ENCODE measurements at regions not wholly inside any gene's neighbourhood (a gene's known extent, or its start where the extent isn't known, plus 50 kb on each side); places are given as distances from the start of the nearest gene placed in this dataset.
A peak's percentile ranks its signal among the peaks of the same experiment; 100 is the strongest.

- FAIRE-seq, result no peak
Observed at GRCh38 chr6:150670311-150670710, 70.6 kb downstream of the PLEKHG1 start.

GRCh38 chr6:150672800-150673199 lies 73.1 kb downstream of the PLEKHG1 start:
- DNase-seq (ENCODE audit: insufficient read length, low spot score), result no peak
- no peak for FAIRE-seq
- no peak for TF ChIP-seq POLR2A (IDR thresholded peaks at IDR 0.05; ENCODE audit: low read depth, low read length)

More at GRCh38 chr6:150670311-150670710, 70.6 kb downstream of the PLEKHG1 start:
- DNase-seq (ENCODE audit: insufficient read length, low spot score), result no peak
- TF ChIP-seq POLR2A (IDR thresholded peaks at IDR 0.05; ENCODE audit: low read depth, low read length), result no peak

GRCh38 chr6:150673720-150674346 lies 74.1 kb downstream of the PLEKHG1 start:
- no peak for TF ChIP-seq POLR2A (IDR thresholded peaks at IDR 0.05; ENCODE audit: low read depth, low read length)
- FAIRE-seq (no peak), DNase-seq (ENCODE audit: insufficient read length, low spot score) (no peak)

- no peak for FAIRE-seq
- no peak for TF ChIP-seq POLR2A (IDR thresholded peaks at IDR 0.05; ENCODE audit: low read depth, low read length)
- no peak for DNase-seq (ENCODE audit: insufficient read length, low spot score)
Observed at GRCh38 chr6:150676344-150676743, 76.7 kb downstream of the PLEKHG1 start.

- TF ChIP-seq POLR2A (IDR thresholded peaks at IDR 0.05; ENCODE audit: low read depth, low read length), result no peak
- FAIRE-seq (no peak), DNase-seq (ENCODE audit: insufficient read length, low spot score) (no peak)
Observed at GRCh38 chr6:150676772-150677171, 77.1 kb downstream of the PLEKHG1 start.

- DNase-seq (ENCODE audit: insufficient read length, low spot score) (no peak), FAIRE-seq (no peak)
- TF ChIP-seq POLR2A (IDR thresholded peaks at IDR 0.05; ENCODE audit: low read depth, low read length), result no peak
Observed at GRCh38 chr6:150680510-150680909, 80.8 kb downstream of the PLEKHG1 start.

GRCh38 chr6:150681578-150682395 lies 82.1 kb downstream of the PLEKHG1 start:
- DNase-seq (ENCODE audit: insufficient read length, low spot score) (no peak), FAIRE-seq (no peak)
- TF ChIP-seq POLR2A (IDR thresholded peaks at IDR 0.05; ENCODE audit: low read depth, low read length), result no peak

- TF ChIP-seq POLR2A (IDR thresholded peaks at IDR 0.05; ENCODE audit: low read depth, low read length), result no peak
- DNase-seq (ENCODE audit: insufficient read length, low spot score) (no peak), FAIRE-seq (no peak)
Observed at GRCh38 chr6:150683320-150683719, 83.6 kb downstream of the PLEKHG1 start.

- FAIRE-seq (no peak), DNase-seq (ENCODE audit: insufficient read length, low spot score) (no peak)
- TF ChIP-seq POLR2A (IDR thresholded peaks at IDR 0.05; ENCODE audit: low read depth, low read length), result no peak
Observed at GRCh38 chr6:150684161-150684560, 84.5 kb downstream of the PLEKHG1 start.

GRCh38 chr6:150684714-150685459 lies 85.2 kb downstream of the PLEKHG1 start:
- DNase-seq (ENCODE audit: insufficient read length, low spot score), result no peak
- FAIRE-seq, result no peak
- TF ChIP-seq POLR2A (IDR thresholded peaks at IDR 0.05; ENCODE audit: low read depth, low read length), result no peak

GRCh38 chr6:150685860-150686259 lies 86.2 kb downstream of the PLEKHG1 start:
- FAIRE-seq (no peak), DNase-seq (ENCODE audit: insufficient read length, low spot score) (peak; percentile 36)
- no peak for TF ChIP-seq POLR2A (IDR thresholded peaks at IDR 0.05; ENCODE audit: low read depth, low read length)

GRCh38 chr6:150686566-150686965 lies 86.9 kb downstream of the PLEKHG1 start:
- DNase-seq (ENCODE audit: insufficient read length, low spot score) (no peak), FAIRE-seq (no peak)
- no peak for TF ChIP-seq POLR2A (IDR thresholded peaks at IDR 0.05; ENCODE audit: low read depth, low read length)

GRCh38 chr6:150687508-150687907 lies 87.8 kb downstream of the PLEKHG1 start:
- no peak for TF ChIP-seq POLR2A (IDR thresholded peaks at IDR 0.05; ENCODE audit: low read depth, low read length)
- DNase-seq (ENCODE audit: insufficient read length, low spot score) (no peak), FAIRE-seq (no peak)

GRCh38 chr6:150689900-150690590 lies 90.4 kb downstream of the PLEKHG1 start:
- no peak for TF ChIP-seq POLR2A (IDR thresholded peaks at IDR 0.05; ENCODE audit: low read depth, low read length)
- FAIRE-seq (no peak), DNase-seq (ENCODE audit: insufficient read length, low spot score) (no peak)
